ENCODE measurements at regions not wholly inside any gene's neighbourhood (a gene's known extent, or its start where the extent isn't known, plus 50 kb on each side); places are given as distances from the start of the nearest gene placed in this dataset.
A peak's percentile ranks its signal among the peaks of the same experiment; 100 is the strongest.

- no peak overlapping the region for H3K23ac ChIP-seq (ENCODE audit: insufficient read length)
- H3K4ac ChIP-seq (replicated peaks; ENCODE audit: insufficient read length, low read depth, low read length), result no peak overlapping the region
- no peak overlapping the region for H2AK5ac ChIP-seq (ENCODE audit: low read depth, low read length)
- no peak overlapping the region for H3K18ac ChIP-seq (ENCODE audit: extremely low read depth, low read length)
- no peaks in the 10 kb centered on the region for H4K20me1 ChIP-seq (replicated peaks in 1 of 2; ENCODE audit: control insufficient read depth in 1 of 2, insufficient read depth in 2 of 2, low read length in 2 of 2)
- H4K5ac ChIP-seq (ENCODE audit: insufficient read length, low read depth, low read length), result no peak overlapping the region
- H4K8ac ChIP-seq (ENCODE audit: extremely low read depth, insufficient read depth, low read length), result no peak overlapping the region
- no peak overlapping the region for H2BK5ac ChIP-seq (ENCODE audit: low read depth, low read length)
- no peak overlapping the region for H3K4me3 ChIP-seq (ENCODE audit: extremely low read depth in 1 of 4, insufficient read depth in 2 of 4, low read depth in 3 of 4, low read length in 4 of 4)
- H2BK12ac ChIP-seq (ENCODE audit: low read depth, low read length), result no peak overlapping the region
- no peak overlapping the region for H3K14ac ChIP-seq (ENCODE audit: insufficient read length)
- H3K4me1 ChIP-seq (replicated peaks in 1 of 4; ENCODE audit: control insufficient read depth in 3 of 4, insufficient read depth in 4 of 4, low read length in 3 of 4), result peaks cover 0 to 3% (median 0%) of the 10 kb centered on the region in 4 experiments; a peak in 2 of 7 replicates
- H3K56ac ChIP-seq (replicated peaks; ENCODE audit: insufficient read length, low read depth, low read length), result no peak overlapping the region
- H2BK15ac ChIP-seq (ENCODE audit: low read length), result no peak overlapping the region
- no peak overlapping the region for H2BK20ac ChIP-seq (ENCODE audit: low read length)
- no peaks in the 10 kb centered on the region for H3K9me3 ChIP-seq (ENCODE audit: insufficient read depth in 2 of 2, low read depth in 1 of 2, low read length in 1 of 2)
- H3K27me3 ChIP-seq (replicated peaks in 1 of 4; ENCODE audit: control insufficient read depth in 3 of 4, extremely low read depth in 1 of 4, insufficient read depth in 3 of 4, low read length in 3 of 4), result no peaks in the 10 kb centered on the region
- no peak overlapping the region for H4K91ac ChIP-seq (replicated peaks; ENCODE audit: insufficient read length, low read length)
- no peaks in the 10 kb centered on the region for H3K79me1 ChIP-seq (ENCODE audit: low read depth, low read length)
- H2AFZ ChIP-seq (ENCODE audit: low read length), result peak overlapping the region; percentile 24; the same call in 1 of the 2 replicates
- WGBS, 2 experiments (ENCODE audit: extremely low coverage in 1 of 2, insufficient coverage in 1 of 2, insufficient read length in 1 of 2, insufficient replicate concordance in 2 of 2, low coverage in 1 of 2, low lambda C conversion rate in 2 of 2, missing lambda C conversion rate in 1 of 2), result 90% methylated on average over 4 of the region's 4 CpGs; no CpG with 5 or more reads in 1 of the 2 experiments
- H3K36me3 ChIP-seq (ENCODE audit: control insufficient read depth in 2 of 4, insufficient read depth in 4 of 4, low read length in 3 of 4), result no peaks in the 10 kb centered on the region
- ChIA-PET CTCF (ENCODE audit: partially characterized antibody) (no interaction called here), POLR2A (ENCODE audit: partially characterized antibody) (no interaction called here)
- FAIRE-seq (no peak), DNase-seq (ENCODE audit: low read depth in 1 of 2, low spot score in 2 of 2) (no peak)
- H3K4me2 ChIP-seq (ENCODE audit: insufficient read depth in 1 of 2, low read depth in 2 of 2, low read length in 2 of 2), result no peak overlapping the region
- no peak overlapping the region for H2BK120ac ChIP-seq (replicated peaks; ENCODE audit: low read depth, low read length)
- H3K23me2 ChIP-seq (ENCODE audit: low read depth, low read length), result no peaks in the 10 kb centered on the region
- peak overlapping the region in 1 of 4 experiments; percentile 34; a peak in 1 of 7 replicates for H3K9ac ChIP-seq (replicated peaks in 1 of 4; ENCODE audit: extremely low read depth in 1 of 4, low read depth in 3 of 4, low read length in 3 of 4)
- H3K79me2 ChIP-seq (ENCODE audit: control insufficient read depth in 1 of 2, insufficient read depth in 2 of 2, low read length in 2 of 2), result no peaks in the 10 kb centered on the region
- no peak overlapping the region for H3K27ac ChIP-seq (ENCODE audit: low read depth, low read length)
- TF ChIP-seq CREB1 (IDR thresholded peaks at IDR 0.05), result no peak
- TF ChIP-seq GTF2F1 (IDR thresholded peaks at IDR 0.05; ENCODE audit: borderline replicate concordance, low read depth, low read length), result no peak
- TF ChIP-seq KDM5A (IDR thresholded peaks at IDR 0.05; ENCODE audit: low read length), result no peak
- TF ChIP-seq SRF (IDR thresholded peaks at IDR 0.05; ENCODE audit: low read depth, low read length), result no peak
- no peak for TF ChIP-seq YY1 (IDR thresholded peaks at IDR 0.05; ENCODE audit: low read depth, low read length)
- TF ChIP-seq POLR2A (IDR thresholded peaks at IDR 0.05; ENCODE audit: control extremely low read depth in 1 of 2, low read depth in 2 of 2, low read length in 2 of 2), result no peak
- TF ChIP-seq, protein P1, sequence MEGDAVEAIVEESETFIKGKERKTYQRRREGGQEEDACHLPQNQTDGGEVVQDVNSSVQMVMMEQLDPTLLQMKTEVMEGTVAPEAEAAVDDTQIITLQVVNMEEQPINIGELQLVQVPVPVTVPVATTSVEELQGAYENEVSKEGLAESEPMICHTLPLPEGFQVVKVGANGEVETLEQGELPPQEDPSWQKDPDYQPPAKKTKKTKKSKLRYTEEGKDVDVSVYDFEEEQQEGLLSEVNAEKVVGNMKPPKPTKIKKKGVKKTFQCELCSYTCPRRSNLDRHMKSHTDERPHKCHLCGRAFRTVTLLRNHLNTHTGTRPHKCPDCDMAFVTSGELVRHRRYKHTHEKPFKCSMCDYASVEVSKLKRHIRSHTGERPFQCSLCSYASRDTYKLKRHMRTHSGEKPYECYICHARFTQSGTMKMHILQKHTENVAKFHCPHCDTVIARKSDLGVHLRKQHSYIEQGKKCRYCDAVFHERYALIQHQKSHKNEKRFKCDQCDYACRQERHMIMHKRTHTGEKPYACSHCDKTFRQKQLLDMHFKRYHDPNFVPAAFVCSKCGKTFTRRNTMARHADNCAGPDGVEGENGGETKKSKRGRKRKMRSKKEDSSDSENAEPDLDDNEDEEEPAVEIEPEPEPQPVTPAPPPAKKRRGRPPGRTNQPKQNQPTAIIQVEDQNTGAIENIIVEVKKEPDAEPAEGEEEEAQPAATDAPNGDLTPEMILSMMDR (IDR thresholded peaks at IDR 0.05; ENCODE audit: control extremely low read depth in 1 of 3, insufficient read depth in 1 of 3, low read depth in 1 of 3, low read length in 3 of 3), result no peak
- no peak for TF ChIP-seq FOSL1 (IDR thresholded peaks at IDR 0.05; ENCODE audit: insufficient read depth, low read depth, low read length)
- TF ChIP-seq, protein P2, sequence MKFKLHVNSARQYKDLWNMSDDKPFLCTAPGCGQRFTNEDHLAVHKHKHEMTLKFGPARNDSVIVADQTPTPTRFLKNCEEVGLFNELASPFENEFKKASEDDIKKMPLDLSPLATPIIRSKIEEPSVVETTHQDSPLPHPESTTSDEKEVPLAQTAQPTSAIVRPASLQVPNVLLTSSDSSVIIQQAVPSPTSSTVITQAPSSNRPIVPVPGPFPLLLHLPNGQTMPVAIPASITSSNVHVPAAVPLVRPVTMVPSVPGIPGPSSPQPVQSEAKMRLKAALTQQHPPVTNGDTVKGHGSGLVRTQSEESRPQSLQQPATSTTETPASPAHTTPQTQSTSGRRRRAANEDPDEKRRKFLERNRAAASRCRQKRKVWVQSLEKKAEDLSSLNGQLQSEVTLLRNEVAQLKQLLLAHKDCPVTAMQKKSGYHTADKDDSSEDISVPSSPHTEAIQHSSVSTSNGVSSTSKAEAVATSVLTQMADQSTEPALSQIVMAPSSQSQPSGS (IDR thresholded peaks at IDR 0.05; ENCODE audit: low read length), result no peak
- no peak for TF ChIP-seq BCL11A (IDR thresholded peaks at IDR 0.05; ENCODE audit: low read depth in 2 of 2, low read length in 2 of 2)
Measured at GRCh38 chr2:34875091-34875745, 1276.1 kb upstream of the FAM98A start.

All from H1 (cell line).